H1 (cell line): ENCODE measurements at regions not wholly inside any gene's neighbourhood (a gene's known extent, or its start where the extent isn't known, plus 50 kb on each side); places are given as distances from the start of the nearest gene placed in this dataset.

Experiments
- CTCF ChIA-PET: fragments of 300-600 bp; sonication (Branson Sonifier 250); formaldehyde crosslinking; loops from one replicate; lab custom pipeline; 2021; ENCODE audit not compliant: partially characterized antibody; lab: Charles Lee
- POLR2A ChIA-PET: fragments of 300-600 bp; sonication (Branson Sonifier 250); formaldehyde crosslinking; loops from one replicate; lab custom pipeline; 2021; ENCODE audit warnings: inconsistent platforms; ENCODE audit not compliant: partially characterized antibody; lab: Charles Lee
- DNase-seq, 2 experiments: peaks; one replicate each; pipeline versions ENCODE4 v3.0.0 to v3.0.0-alpha.2; 2010 to 2022; ENCODE audit warnings: low spot score in 2 of 2, low read depth in 1 of 2, mixed read lengths in 1 of 2
- FAIRE-seq: peaks from 2 replicates; lab custom pipeline; 2011; peaks lifted over from hg19 to GRCh38; lab: Jason Lieb, UNC
- H2AFZ ChIP-seq: 2 replicates; pipeline ENCODE4 v1.8.1; 2012; ENCODE audit warnings: low read length, inconsistent platforms
- H2AK5ac ChIP-seq: 2 replicates; pipeline ENCODE4 v1.6.1; 2013; ENCODE audit warnings: low read depth, low read length
- H2BK120ac ChIP-seq: replicated peaks from 2 replicates; pipeline ENCODE3; 2013; ENCODE audit warnings: low read depth, low read length, inconsistent platforms
- H2BK12ac ChIP-seq: 2 replicates; pipeline ENCODE4 v1.6.1; 2013; ENCODE audit warnings: low read depth, low read length
- H2BK15ac ChIP-seq: 2 replicates; pipeline ENCODE4 v1.6.1; 2013; ENCODE audit warnings: low read length
- H2BK20ac ChIP-seq: 2 replicates; pipeline ENCODE4 v1.6.1; 2013; ENCODE audit warnings: low read length
- H2BK5ac ChIP-seq: 2 replicates; pipeline ENCODE4 v1.6.1; 2013; ENCODE audit warnings: low read depth, low read length
- H3K14ac ChIP-seq: 2 replicates; pipeline ENCODE4 v1.6.1; 2013; ENCODE audit warnings: inconsistent platforms; ENCODE audit not compliant: insufficient read length
- H3K18ac ChIP-seq: 2 replicates; pipeline ENCODE4 v1.6.1; 2013; ENCODE audit warnings: low read length; ENCODE audit errors: extremely low read depth
- H3K23ac ChIP-seq: 2 replicates; pipeline ENCODE4 v1.6.1; 2013; ENCODE audit warnings: inconsistent platforms; ENCODE audit not compliant: insufficient read length
- H3K23me2 ChIP-seq: 2 replicates; pipeline ENCODE4 v1.6.1; 2013; ENCODE audit warnings: low read depth, low read length
- H3K27ac ChIP-seq: 2 replicates; pipeline ENCODE4 v1.6.1; 2011; ENCODE audit warnings: low read depth, low read length, inconsistent platforms
- H3K27me3 ChIP-seq, 4 experiments: replicated peaks in 1 of 4; 1 replicate in 1 of 4; 2 replicates in 3 of 4; pipeline versions ENCODE4 v1.6.1 to v1.8.1; 2011 to 2013; ENCODE audit warnings: low read length in 3 of 4, mild to moderate bottlenecking in 3 of 4, inconsistent platforms in 2 of 4, mixed read lengths in 2 of 4, moderate library complexity in 1 of 4; ENCODE audit not compliant: control insufficient read depth in 3 of 4, insufficient read depth in 3 of 4; ENCODE audit errors: extremely low read depth in 1 of 4
- H3K36me3 ChIP-seq, 4 experiments: 2 replicates each; pipeline versions ENCODE4 v1.6.1 to v1.8.1; 2011 to 2013; ENCODE audit warnings: mild to moderate bottlenecking in 4 of 4, low read length in 3 of 4, moderate library complexity in 2 of 4, control low read depth in 1 of 4, inconsistent platforms in 1 of 4; ENCODE audit not compliant: insufficient read depth in 4 of 4, control insufficient read depth in 2 of 4
- H3K4ac ChIP-seq: replicated peaks from 2 replicates; pipeline ENCODE3; 2013; ENCODE audit warnings: low read length, low read depth, mixed read lengths, inconsistent platforms; ENCODE audit not compliant: insufficient read length
- H3K4me1 ChIP-seq, 4 experiments: replicated peaks in 1 of 4; 1 replicate in 1 of 4; 2 replicates in 3 of 4; pipeline versions ENCODE4 v1.6.1 to v1.8.1; 2011 to 2013; ENCODE audit warnings: low read length in 3 of 4, inconsistent platforms in 2 of 4, mixed read lengths in 1 of 4; ENCODE audit not compliant: insufficient read depth in 4 of 4, control insufficient read depth in 3 of 4
- H3K4me2 ChIP-seq, 2 experiments: 2 replicates each; pipeline versions ENCODE4 v1.6.1 to v1.8.1; 2011 to 2013; ENCODE audit warnings: low read depth in 2 of 2, low read length in 2 of 2, control low read depth in 1 of 2, inconsistent platforms in 1 of 2, mild to moderate bottlenecking in 1 of 2; ENCODE audit not compliant: insufficient read depth in 1 of 2
- H3K4me3 ChIP-seq, 4 experiments: fragments of 200-600, 300-600 bp in 1 of 4; sonication (generic), shearing (Covaris generic), sonication (Bioruptor Twin) in 1 of 4; 2 replicates each; pipeline versions ENCODE4 v1.5.1 to v1.8.1; 2011 to 2016; ENCODE audit warnings: low read length in 4 of 4, low read depth in 3 of 4, control low read depth in 2 of 4, inconsistent platforms in 2 of 4, mild to moderate bottlenecking in 2 of 4, mixed read lengths in 1 of 4, moderate library complexity in 1 of 4; ENCODE audit not compliant: insufficient read depth in 2 of 4; ENCODE audit errors: extremely low read depth in 1 of 4
- H3K56ac ChIP-seq: replicated peaks from 2 replicates; pipeline ENCODE3; 2013; ENCODE audit warnings: low read depth, mild to moderate bottlenecking, mixed read lengths, low read length, inconsistent platforms; ENCODE audit not compliant: insufficient read length
- H3K79me1 ChIP-seq: 2 replicates; pipeline ENCODE4 v1.6.1; 2013; ENCODE audit warnings: low read depth, low read length, control low read depth
- H3K79me2 ChIP-seq, 2 experiments: 2 replicates each; pipeline versions ENCODE4 v1.6.1 to v1.8.1; 2012 to 2013; ENCODE audit warnings: low read length in 2 of 2, mild to moderate bottlenecking in 2 of 2, inconsistent platforms in 1 of 2; ENCODE audit not compliant: insufficient read depth in 2 of 2, control insufficient read depth in 1 of 2
- H3K9ac ChIP-seq, 4 experiments: replicated peaks in 1 of 4; 1 replicate in 1 of 4; 2 replicates in 3 of 4; pipeline versions ENCODE4 v1.6.1 to v1.8.1; 2011 to 2013; ENCODE audit warnings: low read depth in 3 of 4, low read length in 3 of 4, control low read depth in 2 of 4, mild to moderate bottlenecking in 2 of 4, moderate library complexity in 2 of 4, inconsistent platforms in 1 of 4; ENCODE audit errors: extremely low read depth in 1 of 4
- H3K9me3 ChIP-seq, 2 experiments: 2 replicates each; pipeline versions ENCODE4 v1.6.1 to v1.8.1; 2012 to 2013; ENCODE audit warnings: mild to moderate bottlenecking in 2 of 2, moderate library complexity in 2 of 2, control low read depth in 1 of 2, inconsistent platforms in 1 of 2, low read depth in 1 of 2, low read length in 1 of 2, mixed read lengths in 1 of 2; ENCODE audit not compliant: insufficient read depth in 2 of 2
- H4K20me1 ChIP-seq, 2 experiments: replicated peaks in 1 of 2; 2 replicates each; pipeline versions ENCODE3 to v1.8.1; 2011 to 2013; ENCODE audit warnings: inconsistent platforms in 2 of 2, low read length in 2 of 2, mild to moderate bottlenecking in 1 of 2; ENCODE audit not compliant: insufficient read depth in 2 of 2, control insufficient read depth in 1 of 2
- H4K5ac ChIP-seq: 2 replicates; pipeline ENCODE4 v1.6.1; 2013; ENCODE audit warnings: low read length, low read depth, mixed read lengths, inconsistent platforms; ENCODE audit not compliant: insufficient read length
- H4K8ac ChIP-seq: 2 replicates; pipeline ENCODE4 v1.8.0; 2013; ENCODE audit warnings: mild to moderate bottlenecking, moderate library complexity, low read length, inconsistent platforms; ENCODE audit not compliant: insufficient read depth; ENCODE audit errors: extremely low read depth
- H4K91ac ChIP-seq: replicated peaks from 2 replicates; pipeline ENCODE3; 2013; ENCODE audit warnings: low read length, mixed read lengths, inconsistent platforms; ENCODE audit not compliant: insufficient read length
- HDAC6 ChIP-seq: IDR thresholded peaks from one replicate; pipeline ENCODE4 v1.7.1; 2012; ENCODE audit warnings: low read depth, mild to moderate bottlenecking, inconsistent platforms, low read length, moderate library complexity
- POLR2A ChIP-seq, 2 experiments: IDR thresholded peaks; 1 replicate in 1 of 2; 2 replicates in 1 of 2; pipeline ENCODE4 v1.6.1; 2011; ENCODE audit warnings: low read depth in 2 of 2, low read length in 2 of 2, mild to moderate bottlenecking in 2 of 2; ENCODE audit errors: control extremely low read depth in 1 of 2
- RAD21 ChIP-seq, 2 experiments: IDR thresholded peaks in 1 of 2; conservative IDR thresholded peaks in 1 of 2; 2 replicates each; pipeline ENCODE4 v1.6.1; 2011; ENCODE audit warnings: low read depth in 2 of 2, low read length in 2 of 2, improper control_type of control experiment in 1 of 2, inconsistent platforms in 1 of 2, mild to moderate bottlenecking in 1 of 2, moderate library complexity in 1 of 2
- SIRT6 ChIP-seq: IDR thresholded peaks from one replicate; pipeline ENCODE4 v1.7.1; 2012; ENCODE audit warnings: low read length, inconsistent platforms
- TEAD4 ChIP-seq: IDR thresholded peaks from 2 replicates; pipeline ENCODE4 v1.6.1; 2012; ENCODE audit warnings: low read depth, low read length, inconsistent platforms, mixed read lengths
- WGBS, 2 experiments: shearing (Covaris generic) in 1 of 2; methylation state at CpG; one replicate each; pipeline versions ENCODE4 v1.1.6 to v1.1.7; 2013 to 2015; ENCODE audit warnings: low lambda C conversion rate in 2 of 2, mixed read lengths in 2 of 2, inconsistent platforms in 1 of 2, low coverage in 1 of 2, missing lambda C conversion rate in 1 of 2; ENCODE audit not compliant: insufficient replicate concordance in 2 of 2, insufficient coverage in 1 of 2, insufficient read length in 1 of 2; ENCODE audit errors: extremely low coverage in 1 of 2, missing lambda C conversion rate in 1 of 2; 5-methylcytosine and 5-hydroxymethylcytosine counted together
- TF ChIP-seq, protein P1 (sequence below), 3 experiments: IDR thresholded peaks; 1 replicate in 2 of 3; 2 replicates in 1 of 3; pipeline versions ENCODE4 v1.5.1 to v1.6.1; 2011; ENCODE audit warnings: low read length in 3 of 3, mild to moderate bottlenecking in 3 of 3, inconsistent platforms in 2 of 3, low read depth in 1 of 3, moderate library complexity in 1 of 3; ENCODE audit not compliant: insufficient read depth in 1 of 3; ENCODE audit errors: control extremely low read depth in 1 of 3

DNA sequence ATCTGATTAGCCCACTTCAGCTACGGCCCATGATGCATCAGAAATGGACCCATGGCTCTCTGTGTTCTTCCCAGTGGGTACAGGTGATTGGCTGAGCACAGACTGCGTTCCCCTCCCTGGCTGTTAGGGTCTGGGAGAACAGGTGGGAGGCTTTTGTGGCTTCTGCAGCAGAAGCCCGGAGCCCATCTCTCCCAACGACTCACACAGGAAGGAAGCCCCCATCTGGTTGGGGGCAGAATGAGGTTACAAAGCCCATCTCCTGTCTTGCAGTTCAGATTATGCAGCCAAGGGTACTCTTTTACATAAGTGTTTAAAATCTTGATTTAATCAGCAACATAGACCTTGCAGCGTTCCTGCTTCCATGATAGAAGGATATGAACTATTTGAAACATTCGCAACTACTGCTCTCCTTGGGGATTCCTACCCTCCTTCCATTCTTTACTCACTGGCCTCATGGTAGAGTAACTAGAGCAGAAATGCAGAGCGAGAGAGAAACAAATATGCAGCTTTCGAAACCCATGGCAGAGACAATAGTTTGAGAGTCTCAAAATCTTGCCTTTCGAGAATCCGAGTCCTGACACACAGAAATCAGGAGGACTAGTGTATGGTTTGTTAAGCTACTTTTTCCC lies 291.3 kb downstream of the TLE3 start:
- no peak overlapping the region for H2BK12ac ChIP-seq
- H4K20me1 ChIP-seq: no peaks in the 10 kb centered on the region
- TF ChIP-seq SIRT6 (no peak), POLR2A (IDR thresholded peaks at IDR 0.05; ENCODE audit: control extremely low read depth in 1 of 2, low read depth in 2 of 2, low read length in 2 of 2) (no peak), HDAC6 (no peak), TEAD4 (no peak), RAD21 (IDR thresholded peaks at IDR 0.05 in 1 of 2, conservative IDR thresholded peaks at IDR 0.05 in 1 of 2; ENCODE audit: low read depth in 2 of 2, low read length in 2 of 2) (peak in 1 of 2 experiments; percentile 28; a peak in 1 of 4 replicates)
- TF ChIP-seq, protein P1, sequence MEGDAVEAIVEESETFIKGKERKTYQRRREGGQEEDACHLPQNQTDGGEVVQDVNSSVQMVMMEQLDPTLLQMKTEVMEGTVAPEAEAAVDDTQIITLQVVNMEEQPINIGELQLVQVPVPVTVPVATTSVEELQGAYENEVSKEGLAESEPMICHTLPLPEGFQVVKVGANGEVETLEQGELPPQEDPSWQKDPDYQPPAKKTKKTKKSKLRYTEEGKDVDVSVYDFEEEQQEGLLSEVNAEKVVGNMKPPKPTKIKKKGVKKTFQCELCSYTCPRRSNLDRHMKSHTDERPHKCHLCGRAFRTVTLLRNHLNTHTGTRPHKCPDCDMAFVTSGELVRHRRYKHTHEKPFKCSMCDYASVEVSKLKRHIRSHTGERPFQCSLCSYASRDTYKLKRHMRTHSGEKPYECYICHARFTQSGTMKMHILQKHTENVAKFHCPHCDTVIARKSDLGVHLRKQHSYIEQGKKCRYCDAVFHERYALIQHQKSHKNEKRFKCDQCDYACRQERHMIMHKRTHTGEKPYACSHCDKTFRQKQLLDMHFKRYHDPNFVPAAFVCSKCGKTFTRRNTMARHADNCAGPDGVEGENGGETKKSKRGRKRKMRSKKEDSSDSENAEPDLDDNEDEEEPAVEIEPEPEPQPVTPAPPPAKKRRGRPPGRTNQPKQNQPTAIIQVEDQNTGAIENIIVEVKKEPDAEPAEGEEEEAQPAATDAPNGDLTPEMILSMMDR (IDR thresholded peaks at IDR 0.05; ENCODE audit: control extremely low read depth in 1 of 3, insufficient read depth in 1 of 3, low read depth in 1 of 3, low read length in 3 of 3): peak in 1 of 3 experiments; percentile 19; a peak in 1 of 4 replicates

More for the DNA sequence above, 291.3 kb downstream of the TLE3 start:
- Histone ChIP-seq H3K4ac (no peak overlapping the region), H3K4me3 (no peak overlapping the region), H3K79me1 (no peaks in the 10 kb centered on the region), H3K14ac (no peak overlapping the region), H3K79me2 (no peaks in the 10 kb centered on the region), H3K23ac (no peak overlapping the region), H2BK20ac (no peak overlapping the region), H4K8ac (no peak overlapping the region), H3K4me1 (peaks cover 0 to 3% (median 0%) of the 10 kb centered on the region in 4 experiments; a peak in 1 of 7 replicates), H3K9ac (no peak overlapping the region), H3K23me2 (no peaks in the 10 kb centered on the region; the same call in 1 of the 2 replicates), H3K27me3 (no peaks in the 10 kb centered on the region), H3K56ac (no peak overlapping the region), H3K36me3 (no peaks in the 10 kb centered on the region; a peak in 1 of 8 replicates), H4K91ac (no peak overlapping the region), H3K4me2 (no peak overlapping the region), H2BK15ac (no peak overlapping the region), H3K18ac (no peak overlapping the region), H2BK120ac (no peak overlapping the region), H2AFZ (0 out of 2 replicates have a peak overlapping the region, but pooled peaks have one; percentile 38), H3K27ac (no peak overlapping the region), H2BK5ac (no peak overlapping the region), H3K9me3 (no peaks in the 10 kb centered on the region), H2AK5ac (no peak overlapping the region), H4K5ac (no peak overlapping the region)
- no peak for DNase-seq
- CTCF ChIA-PET: interaction anchor here (1.1 kb wide), 1 partner anchor 8 kb away, joined by 3 read pairs; no protein-coding TSS in a partner anchor
- POLR2A ChIA-PET: interaction anchor here (0.8 kb wide), 1 partner anchor 14 kb away, joined by 4 read pairs; no protein-coding TSS in a partner anchor
- WGBS, 2 experiments: 87% methylated on average over 10 of the region's 10 CpGs; no CpG with 5 or more reads in 1 of the 2 experiments
- FAIRE-seq: no peak
